ENCODE measurements at regions not wholly inside any gene's neighbourhood (a gene's known extent, or its start where the extent isn't known, plus 50 kb on each side); places are given as distances from the start of the nearest gene placed in this dataset.

- TF ChIP-seq CTCF (IDR thresholded peaks at IDR 0.05; ENCODE audit: insufficient read depth, low read length) (no peak), POLR2AphosphoS5 (IDR thresholded peaks at IDR 0.05; ENCODE audit: low read depth) (no peak)
Observed at GRCh38 chr1:220336391-220337031, 64.3 kb upstream of the RAB3GAP2 start.
